Fibroblast of gingiva (primary cell): ENCODE measurements at regions not wholly inside any gene's neighbourhood (a gene's known extent, or its start where the extent isn't known, plus 50 kb on each side); places are given as distances from the start of the nearest gene placed in this dataset.
"Not testable (repeated sequence)": the region's sequence is repeated elsewhere in the genome, so short reads cannot be mapped to it uniquely, and the experiment has no call there.

Source experiments
- DNase-seq: peaks from one replicate; pipeline ENCODE4 v3.0.0-alpha.2; 2011; ENCODE audit warnings: low read depth

DNA sequence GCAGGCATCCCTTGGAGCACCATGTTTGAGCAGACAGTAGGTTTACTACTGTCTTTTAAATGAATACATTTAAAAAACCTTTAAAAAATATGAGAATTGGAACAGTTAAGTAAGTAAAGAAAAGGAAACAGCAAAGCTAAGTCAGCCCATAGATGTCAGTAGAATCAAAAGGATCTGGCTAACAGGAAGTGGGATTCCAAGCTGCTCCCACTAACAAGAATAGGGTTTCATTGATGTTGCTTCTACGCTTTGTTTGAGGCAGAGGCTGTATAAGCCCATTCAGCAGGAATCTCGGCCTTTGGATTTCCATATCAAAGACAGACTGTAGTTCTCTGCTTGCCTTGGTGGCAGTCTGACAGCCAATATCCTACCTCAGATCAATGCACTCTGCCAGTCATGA, 122.9 kb upstream of the ELAC2 start:
- DNase-seq, result peak; percentile 2

DNA sequence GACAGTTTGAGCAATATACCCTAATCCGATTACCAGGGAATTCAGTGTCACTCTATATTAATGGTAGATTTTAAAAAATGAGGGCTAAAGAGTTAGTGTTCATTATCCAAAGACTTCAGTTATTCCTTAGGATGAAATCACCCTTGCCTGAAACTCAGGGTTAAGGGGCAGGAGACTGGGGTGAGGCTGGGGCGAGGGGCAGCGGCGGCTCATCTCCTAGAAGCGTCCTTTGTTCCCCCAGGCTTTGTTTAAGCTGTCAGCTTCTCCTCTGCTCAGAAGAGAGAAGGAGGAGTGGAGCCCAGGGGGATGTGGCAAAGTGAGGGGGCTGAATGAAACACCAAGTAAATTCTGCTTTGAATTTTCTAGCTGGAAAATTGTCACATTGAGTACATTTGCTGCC, 117.7 kb upstream of the ELAC2 start:
- DNase-seq, result no peak

DNA sequence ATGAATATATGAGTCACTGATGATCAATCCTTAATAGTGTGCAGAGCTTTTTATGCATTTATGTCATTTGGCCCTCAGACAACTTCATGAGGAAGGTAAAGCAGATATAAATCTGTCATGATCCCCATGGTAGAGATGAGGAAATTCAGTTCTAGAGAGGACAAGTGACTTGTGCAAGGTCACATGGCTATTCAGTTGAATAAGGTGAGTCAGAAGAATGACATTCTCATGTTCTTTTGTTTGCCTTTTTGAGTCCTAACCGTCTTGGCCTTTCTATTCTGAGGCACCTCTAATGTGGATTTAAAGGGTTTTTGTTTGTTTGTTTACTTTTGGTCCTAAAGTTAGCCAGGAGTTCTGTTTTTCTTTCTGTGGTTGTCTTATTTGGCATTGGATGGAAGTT, 116.2 kb upstream of the ELAC2 start:
- no peak for DNase-seq

DNA sequence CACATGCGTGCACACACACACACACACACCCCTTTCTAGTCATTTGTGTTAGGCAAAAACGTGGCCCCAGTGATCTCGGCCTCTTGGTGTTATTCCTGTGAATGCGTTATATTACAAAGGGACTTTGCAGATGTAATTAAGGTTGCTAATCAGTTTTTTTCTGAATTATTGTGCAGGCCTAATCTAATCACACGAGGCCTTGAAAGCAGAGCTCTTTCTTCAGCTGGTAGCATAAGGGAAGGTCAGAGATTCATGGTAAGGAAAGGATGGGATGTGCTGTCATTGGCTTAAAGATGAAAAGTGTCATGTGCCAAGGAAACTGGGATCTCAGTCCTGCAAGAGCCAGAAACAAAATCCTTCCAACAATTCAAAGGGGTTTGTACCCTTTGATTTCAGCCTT, 113.4 kb upstream of the ELAC2 start:
- DNase-seq, result no peak

DNA sequence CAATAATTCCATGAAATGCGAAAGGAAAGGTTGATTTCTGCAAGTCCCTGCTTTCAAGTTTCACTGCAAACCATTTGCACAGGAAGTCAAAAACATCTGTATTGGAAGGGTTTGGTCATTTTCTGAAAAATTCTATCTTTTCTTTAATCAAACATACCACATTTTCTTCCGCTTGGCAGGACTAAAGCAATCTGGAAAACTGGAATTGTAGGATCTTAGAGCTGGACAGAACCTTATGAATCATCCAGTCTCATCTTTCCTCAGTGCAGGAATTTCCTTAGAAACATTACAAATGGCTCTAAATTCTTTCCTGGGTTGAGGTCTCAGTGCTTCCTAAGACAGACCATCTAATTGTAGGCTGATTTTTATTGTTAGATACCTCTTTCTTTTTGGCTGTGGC, 111.5 kb upstream of the ELAC2 start:
- DNase-seq, result no peak

DNA sequence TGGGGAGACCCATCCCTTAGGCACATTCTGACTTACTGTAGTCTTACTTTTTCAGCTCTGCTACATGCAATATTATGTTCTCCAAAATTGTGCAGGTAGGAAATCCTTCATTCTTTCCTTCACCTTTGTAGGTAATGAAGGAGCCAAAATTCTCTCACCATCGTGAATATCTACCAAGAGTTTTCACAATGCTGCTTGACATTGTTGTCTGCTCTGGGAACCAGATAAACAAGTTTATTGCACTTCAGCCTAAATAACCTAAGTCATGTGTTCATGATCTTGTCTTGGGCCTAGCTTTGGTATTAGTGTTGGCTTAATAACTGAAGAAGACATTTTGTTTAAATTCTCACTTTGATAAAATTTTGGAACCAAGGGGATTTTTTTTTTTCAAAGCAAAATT, 110.8 kb upstream of the ELAC2 start:
- no peak for DNase-seq

- no peak for DNase-seq
These were observed 110.2 kb upstream of the ELAC2 start for GRCh38 chr17:13127921-13128602.

DNA sequence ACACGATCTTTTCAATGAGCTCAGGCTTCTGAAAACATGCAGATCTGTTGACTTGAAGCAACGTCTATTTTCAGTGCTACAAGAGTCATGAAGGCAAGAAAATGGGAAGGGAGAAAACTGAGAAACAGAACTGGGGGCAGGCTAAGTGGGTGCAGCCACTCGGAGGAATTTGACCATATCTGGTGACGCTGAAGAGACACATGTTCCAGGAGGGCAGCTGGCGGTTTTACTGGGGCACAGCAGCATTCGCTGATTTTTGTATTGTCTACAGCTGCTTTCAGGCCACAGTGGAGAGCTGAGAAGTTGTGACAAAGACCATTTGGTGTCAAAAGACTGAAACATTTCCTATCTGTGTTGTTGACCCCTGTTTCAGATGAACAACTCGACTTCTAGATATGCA, 103.0 kb upstream of the ELAC2 start:
- DNase-seq, result no peak

- DNase-seq, result no peak
These were observed 100.5 kb upstream of the ELAC2 start for GRCh38 chr17:13118311-13118710.

- DNase-seq, result no peak
These were observed 99.8 kb upstream of the ELAC2 start for GRCh38 chr17:13117616-13118015.

GRCh38 chr17:13114601-13115031, 96.8 kb upstream of the ELAC2 start:
- DNase-seq, result peak; percentile 33

DNA sequence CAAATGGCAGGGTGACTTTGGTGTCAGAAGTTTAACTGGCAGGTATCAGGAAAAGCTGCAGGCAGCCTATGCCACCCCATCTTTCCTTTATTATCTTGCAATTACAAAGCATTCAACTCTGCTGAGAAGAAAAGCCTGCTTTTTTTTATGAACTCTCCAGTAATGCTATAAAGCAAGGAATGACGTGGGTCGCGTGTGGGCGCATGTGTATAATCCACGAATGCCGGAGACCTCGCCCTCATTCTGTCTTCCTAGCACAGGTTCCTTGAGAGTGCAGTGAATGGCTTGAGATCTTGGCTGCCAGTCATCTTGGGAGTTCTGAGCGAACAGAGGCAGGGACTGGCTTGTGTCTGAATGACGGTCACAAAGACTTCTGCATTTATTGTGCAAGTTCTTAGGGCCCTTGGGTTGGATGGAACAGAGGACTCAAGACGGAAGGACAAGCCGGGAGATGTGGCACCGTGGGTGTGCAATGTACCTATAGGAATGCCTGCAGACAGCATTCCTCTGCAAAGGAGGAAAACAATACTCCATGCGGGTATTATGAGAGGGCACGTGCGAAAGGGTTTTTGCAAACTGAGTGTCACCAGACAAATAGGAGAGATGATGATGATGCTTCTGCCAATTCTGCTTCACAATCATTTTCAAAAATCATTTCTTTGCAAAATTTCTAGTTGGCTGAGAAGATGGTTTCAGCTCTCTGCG, 96.1 kb upstream of the ELAC2 start:
- DNase-seq, result no peak

DNA sequence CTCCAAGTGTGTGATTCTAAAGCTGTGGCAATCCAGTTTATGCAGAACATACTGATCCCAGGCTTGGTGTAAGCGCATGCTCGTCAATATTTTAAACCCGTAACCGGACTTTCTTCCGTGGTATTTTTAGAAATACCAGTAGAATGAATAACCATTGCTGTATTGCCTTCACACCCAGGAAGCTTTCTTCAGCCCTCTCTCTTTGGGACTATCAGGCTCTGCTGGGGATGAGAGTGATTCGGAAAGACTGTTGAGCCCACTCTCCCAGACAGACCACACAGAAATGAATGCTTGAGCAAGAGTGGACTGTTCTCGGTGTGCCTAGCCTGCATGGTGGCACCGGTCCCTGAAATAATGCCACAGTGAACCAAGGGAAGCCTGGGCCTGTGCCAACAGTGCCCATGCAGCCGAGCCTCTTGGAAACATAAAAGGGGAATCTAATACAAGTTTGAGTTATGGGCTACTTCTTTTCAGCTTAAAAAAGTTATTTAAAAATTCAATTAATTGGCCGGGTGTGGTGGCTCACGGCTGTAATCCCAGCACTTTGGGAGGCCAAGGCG, 89.9 kb upstream of the ELAC2 start:
- DNase-seq, result no peak

- no peak for DNase-seq
These were observed 88.3 kb upstream of the ELAC2 start for GRCh38 chr17:13106171-13106570.

GRCh38 chr17:13104576-13104975, 86.7 kb upstream of the ELAC2 start:
- no peak for DNase-seq

GRCh38 chr17:13102477-13102876, 84.7 kb upstream of the ELAC2 start:
- DNase-seq, result no peak

DNA sequence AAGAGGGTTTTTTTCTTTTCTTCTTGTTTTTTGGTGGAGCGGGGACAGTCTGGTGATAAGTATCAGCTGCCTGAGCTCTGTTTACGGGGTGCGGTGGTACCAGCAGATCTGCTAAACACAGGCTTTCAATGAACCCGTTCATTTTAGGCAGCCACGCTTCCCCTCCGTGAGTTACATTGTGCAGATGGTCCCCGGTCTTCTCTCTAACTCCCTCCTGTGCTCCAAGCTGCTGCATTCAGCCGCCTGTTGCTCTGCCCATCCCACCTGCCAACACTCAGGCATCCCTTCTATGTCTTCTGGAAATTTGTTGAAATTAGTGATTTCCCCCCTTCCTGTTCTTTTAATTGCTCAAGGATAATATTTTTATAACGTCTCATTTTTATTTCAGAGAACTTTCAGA, 82.1 kb upstream of the ELAC2 start:
- no peak for DNase-seq

GRCh38 chr17:13099089-13099735, 81.4 kb upstream of the ELAC2 start:
- no peak for DNase-seq

DNA sequence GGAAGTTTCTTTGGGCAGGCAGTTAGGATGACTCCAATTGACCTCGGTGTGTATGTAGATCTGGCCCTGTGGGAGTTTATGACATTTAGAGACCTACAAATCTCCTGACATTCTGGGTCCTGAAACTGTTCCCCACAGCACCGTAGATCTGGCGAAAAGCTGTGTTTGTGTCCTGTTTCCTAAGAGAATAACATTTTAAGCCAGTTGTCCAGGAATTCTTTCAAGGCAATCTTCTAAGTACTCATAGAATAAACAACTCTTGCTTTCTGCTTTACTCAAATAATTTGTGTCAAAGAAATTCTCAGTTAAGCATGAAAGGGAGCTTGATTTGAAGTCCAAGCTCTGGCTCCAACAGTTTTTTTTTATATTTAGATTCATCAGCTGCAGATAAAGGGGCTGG, 78.5 kb upstream of the ELAC2 start:
- no peak for DNase-seq

DNA sequence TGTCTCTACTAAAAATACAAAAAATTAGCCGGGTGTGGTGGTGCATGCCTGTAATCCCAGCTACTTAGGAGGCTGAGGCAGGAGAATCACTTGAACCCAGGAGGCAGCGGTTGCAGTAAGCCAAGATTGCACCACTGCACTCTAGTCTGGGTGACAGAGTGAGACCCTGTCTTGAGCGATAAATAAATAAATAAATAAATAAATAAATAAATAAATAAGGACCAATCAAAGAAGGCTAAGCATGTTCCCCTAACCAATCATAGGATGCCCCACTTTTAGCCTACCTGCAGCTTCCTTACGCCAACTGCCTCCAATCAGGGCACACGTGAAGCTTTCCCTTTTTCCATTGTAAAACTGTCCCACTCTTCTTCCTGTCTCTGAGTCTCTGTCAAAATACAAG, 74.2 kb upstream of the ELAC2 start:
- not testable (repeated sequence) for DNase-seq

DNA sequence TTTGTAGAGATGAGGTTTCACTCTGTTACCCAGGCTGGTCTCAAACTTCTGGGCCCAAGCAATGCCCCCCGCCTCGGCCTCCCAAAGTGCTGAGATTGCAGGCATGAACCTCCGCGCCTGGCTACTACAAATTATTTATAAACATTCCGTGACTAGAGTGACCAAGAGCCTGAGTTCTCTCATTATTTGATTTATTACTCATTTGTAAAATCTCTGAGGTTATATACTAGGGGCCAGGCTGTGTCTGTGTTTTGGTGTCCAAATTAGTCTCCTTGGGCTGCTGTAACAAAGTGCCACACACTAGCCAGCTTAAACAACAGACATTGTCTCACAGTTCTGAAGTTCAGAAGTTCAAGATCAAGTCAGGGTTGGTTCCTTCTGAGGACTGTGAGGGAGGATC, 70.8 kb upstream of the ELAC2 start:
- DNase-seq, result no peak

DNA sequence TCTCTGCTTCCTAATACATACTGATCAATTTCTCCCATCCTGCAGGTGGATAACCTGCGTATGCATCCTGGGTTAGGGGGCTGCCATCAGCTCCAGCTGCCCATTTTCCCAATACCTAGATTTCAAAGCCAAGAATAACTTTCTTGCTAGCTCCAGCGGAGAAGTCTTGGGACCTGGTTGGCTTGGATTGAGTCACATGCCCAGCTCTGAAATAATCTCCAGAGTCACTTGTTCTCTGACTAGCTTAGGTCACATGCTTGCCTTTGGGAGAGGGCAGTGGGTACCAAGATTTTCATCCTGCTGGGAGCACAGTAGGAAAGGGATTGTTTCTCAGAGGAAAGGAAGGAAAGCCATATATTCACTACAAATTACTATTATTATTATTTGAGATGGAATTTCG, 70.0 kb upstream of the ELAC2 start:
- DNase-seq, result no peak

DNA sequence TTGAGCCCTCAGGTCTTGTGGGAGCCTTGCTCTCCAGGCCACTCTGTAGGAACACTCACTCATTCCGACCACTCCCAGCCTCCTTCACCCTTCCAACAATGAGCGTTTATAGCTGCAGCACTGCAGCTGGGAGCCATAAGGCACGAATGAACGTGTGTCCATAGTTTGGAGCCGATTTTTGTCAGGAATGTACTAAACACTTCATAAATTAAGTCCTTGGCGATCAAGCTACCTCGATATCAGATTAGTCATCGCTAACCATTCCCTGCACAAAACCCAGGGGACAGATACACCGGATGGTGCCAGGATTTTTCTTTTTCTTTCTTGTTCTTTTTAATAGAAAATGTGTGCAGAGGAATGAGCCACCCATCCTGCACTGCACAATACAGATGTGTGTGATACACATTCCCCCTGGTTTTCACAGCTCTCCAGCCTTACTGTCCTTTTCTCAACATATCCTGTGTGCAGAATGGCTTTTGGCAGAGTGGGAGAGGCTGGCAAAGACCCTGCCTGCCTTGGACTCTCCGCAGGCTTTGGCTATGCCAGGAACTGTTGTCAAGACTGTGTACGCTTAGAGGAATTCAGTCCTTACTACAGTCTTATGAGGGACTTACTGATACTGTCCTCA, 68.4 kb upstream of the ELAC2 start:
- peak; percentile 5 for DNase-seq
